SU-DHL-6 (cell line): ENCODE measurements at regions not wholly inside any gene's neighbourhood (a gene's known extent, or its start where the extent isn't known, plus 50 kb on each side); places are given as distances from the start of the nearest gene placed in this dataset.

Experiments used
- EZH2phosphoT487 ChIP-seq: fragments of 200-600 bp; sonication (generic), shearing (Covaris generic); conservative IDR thresholded peaks from 2 replicates; pipeline ENCODE4 v1.6.1; 2018; ENCODE audit warnings: mild to moderate bottlenecking, antibody characterized with exemption, low read length, moderate library complexity, mixed read lengths
- TF ChIP-seq, protein P1 (sequence below): fragments of 200-600 bp; sonication (generic); IDR thresholded peaks from one replicate; pipeline ENCODE4 v1.5.1; 2017; ENCODE audit warnings: antibody characterized with exemption, mild to moderate bottlenecking, low read length, moderate library complexity; ENCODE audit not compliant: insufficient read depth, poor library complexity, severe bottlenecking

DNA sequence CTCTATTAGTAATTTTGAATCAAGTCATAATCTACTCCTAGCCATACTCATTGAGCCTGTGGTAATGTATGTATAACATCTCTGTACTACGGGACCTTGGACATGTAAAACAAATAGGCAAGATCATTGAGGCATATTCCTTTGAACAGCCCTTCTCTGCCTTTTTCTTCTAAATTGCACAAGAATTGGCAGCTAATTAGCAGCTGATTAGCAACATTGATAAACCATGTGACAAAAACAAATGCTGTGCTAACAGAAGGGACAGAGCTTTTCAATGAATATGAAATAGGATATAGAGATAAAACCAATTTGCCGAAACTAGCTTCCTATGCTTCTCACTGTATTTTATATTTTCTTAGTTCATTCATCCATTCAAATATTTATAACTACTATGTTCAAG is 1474.2 kb downstream of the FAM181B start:
- TF ChIP-seq, protein P1, sequence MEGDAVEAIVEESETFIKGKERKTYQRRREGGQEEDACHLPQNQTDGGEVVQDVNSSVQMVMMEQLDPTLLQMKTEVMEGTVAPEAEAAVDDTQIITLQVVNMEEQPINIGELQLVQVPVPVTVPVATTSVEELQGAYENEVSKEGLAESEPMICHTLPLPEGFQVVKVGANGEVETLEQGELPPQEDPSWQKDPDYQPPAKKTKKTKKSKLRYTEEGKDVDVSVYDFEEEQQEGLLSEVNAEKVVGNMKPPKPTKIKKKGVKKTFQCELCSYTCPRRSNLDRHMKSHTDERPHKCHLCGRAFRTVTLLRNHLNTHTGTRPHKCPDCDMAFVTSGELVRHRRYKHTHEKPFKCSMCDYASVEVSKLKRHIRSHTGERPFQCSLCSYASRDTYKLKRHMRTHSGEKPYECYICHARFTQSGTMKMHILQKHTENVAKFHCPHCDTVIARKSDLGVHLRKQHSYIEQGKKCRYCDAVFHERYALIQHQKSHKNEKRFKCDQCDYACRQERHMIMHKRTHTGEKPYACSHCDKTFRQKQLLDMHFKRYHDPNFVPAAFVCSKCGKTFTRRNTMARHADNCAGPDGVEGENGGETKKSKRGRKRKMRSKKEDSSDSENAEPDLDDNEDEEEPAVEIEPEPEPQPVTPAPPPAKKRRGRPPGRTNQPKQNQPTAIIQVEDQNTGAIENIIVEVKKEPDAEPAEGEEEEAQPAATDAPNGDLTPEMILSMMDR: no peak
- TF ChIP-seq EZH2phosphoT487: no peak
